ENCODE measurements at regions not wholly inside any gene's neighbourhood (a gene's known extent, or its start where the extent isn't known, plus 50 kb on each side); places are given as distances from the start of the nearest gene placed in this dataset.
A peak's percentile ranks its signal among the peaks of the same experiment; 100 is the strongest.

DNA sequence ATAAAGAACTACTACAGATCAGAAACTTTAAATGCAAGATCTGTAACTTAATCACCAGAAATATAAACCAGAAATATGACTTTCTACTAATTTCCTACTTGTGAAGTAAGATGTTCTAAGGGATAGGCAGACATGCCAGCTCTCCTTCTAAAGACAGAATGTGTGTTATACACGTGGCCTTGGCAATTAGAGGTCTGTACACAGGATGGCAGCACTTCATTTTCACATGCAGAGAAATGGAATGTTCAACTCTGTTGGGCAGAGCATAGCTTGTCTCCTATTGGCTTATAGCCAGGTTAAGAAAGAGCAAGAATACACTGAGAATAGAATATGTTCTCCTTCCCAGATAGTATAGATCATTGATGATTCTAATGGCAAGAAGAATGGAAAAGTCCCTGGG is 403.8 kb downstream of the DAD1 start:
- Histone ChIP-seq H2BK120ac (replicated peaks; ENCODE audit: low read depth, low read length) (no peak overlapping the region), H3K4me1 (replicated peaks in 1 of 4; ENCODE audit: control insufficient read depth in 3 of 4, insufficient read depth in 4 of 4, low read length in 3 of 4) (0 out of 7 replicates have a peak, but pooled peaks cover 0 to 2% (median 0%) of the 10 kb centered on the region in 4 experiments), H3K4ac (replicated peaks; ENCODE audit: insufficient read length, low read depth, low read length) (no peak overlapping the region), H2BK15ac (ENCODE audit: low read length) (no peak overlapping the region), H3K27me3 (replicated peaks in 1 of 4; ENCODE audit: control insufficient read depth in 3 of 4, extremely low read depth in 1 of 4, insufficient read depth in 3 of 4, low read length in 3 of 4) (no peaks in the 10 kb centered on the region), H4K8ac (ENCODE audit: extremely low read depth, insufficient read depth, low read length) (no peak overlapping the region), H4K91ac (replicated peaks; ENCODE audit: insufficient read length, low read length) (no peak overlapping the region), H3K4me3 (ENCODE audit: extremely low read depth in 1 of 4, insufficient read depth in 2 of 4, low read depth in 3 of 4, low read length in 4 of 4) (no peak overlapping the region), H3K56ac (replicated peaks; ENCODE audit: insufficient read length, low read depth, low read length) (no peak overlapping the region), H3K36me3 (ENCODE audit: control insufficient read depth in 2 of 4, insufficient read depth in 4 of 4, low read length in 3 of 4) (no peaks in the 10 kb centered on the region), H3K79me2 (ENCODE audit: control insufficient read depth in 1 of 2, insufficient read depth in 2 of 2, low read length in 2 of 2) (no peaks in the 10 kb centered on the region), H3K27ac (ENCODE audit: low read depth, low read length) (no peak overlapping the region), H3K79me1 (ENCODE audit: low read depth, low read length) (no peaks in the 10 kb centered on the region), H3K9ac (replicated peaks in 1 of 4; ENCODE audit: extremely low read depth in 1 of 4, low read depth in 3 of 4, low read length in 3 of 4) (no peak overlapping the region), H2BK20ac (ENCODE audit: low read length) (no peak overlapping the region), H3K23me2 (ENCODE audit: low read depth, low read length) (no peaks in the 10 kb centered on the region), H4K20me1 (replicated peaks in 1 of 2; ENCODE audit: control insufficient read depth in 1 of 2, insufficient read depth in 2 of 2, low read length in 2 of 2) (no peaks in the 10 kb centered on the region), H3K14ac (ENCODE audit: insufficient read length) (no peak overlapping the region), H2AFZ (ENCODE audit: low read length) (no peak overlapping the region), H2BK5ac (ENCODE audit: low read depth, low read length) (no peak overlapping the region), H4K5ac (ENCODE audit: insufficient read length, low read depth, low read length) (no peak overlapping the region), H3K4me2 (ENCODE audit: insufficient read depth in 1 of 2, low read depth in 2 of 2, low read length in 2 of 2) (no peak overlapping the region), H2AK5ac (ENCODE audit: low read depth, low read length) (no peak overlapping the region), H3K18ac (ENCODE audit: extremely low read depth, low read length) (no peak overlapping the region), H3K23ac (ENCODE audit: insufficient read length) (no peak overlapping the region), H2BK12ac (ENCODE audit: low read depth, low read length) (no peak overlapping the region), H3K9me3 (ENCODE audit: insufficient read depth in 2 of 2, low read depth in 1 of 2, low read length in 1 of 2) (no peaks in the 10 kb centered on the region)
- peak; percentile 8 to 18; a peak in 2 of 4 replicates for TF ChIP-seq RAD21 (IDR thresholded peaks at IDR 0.05 in 1 of 2, conservative IDR thresholded peaks at IDR 0.05 in 1 of 2; ENCODE audit: low read depth in 2 of 2, low read length in 2 of 2)
- TF ChIP-seq, protein P1, sequence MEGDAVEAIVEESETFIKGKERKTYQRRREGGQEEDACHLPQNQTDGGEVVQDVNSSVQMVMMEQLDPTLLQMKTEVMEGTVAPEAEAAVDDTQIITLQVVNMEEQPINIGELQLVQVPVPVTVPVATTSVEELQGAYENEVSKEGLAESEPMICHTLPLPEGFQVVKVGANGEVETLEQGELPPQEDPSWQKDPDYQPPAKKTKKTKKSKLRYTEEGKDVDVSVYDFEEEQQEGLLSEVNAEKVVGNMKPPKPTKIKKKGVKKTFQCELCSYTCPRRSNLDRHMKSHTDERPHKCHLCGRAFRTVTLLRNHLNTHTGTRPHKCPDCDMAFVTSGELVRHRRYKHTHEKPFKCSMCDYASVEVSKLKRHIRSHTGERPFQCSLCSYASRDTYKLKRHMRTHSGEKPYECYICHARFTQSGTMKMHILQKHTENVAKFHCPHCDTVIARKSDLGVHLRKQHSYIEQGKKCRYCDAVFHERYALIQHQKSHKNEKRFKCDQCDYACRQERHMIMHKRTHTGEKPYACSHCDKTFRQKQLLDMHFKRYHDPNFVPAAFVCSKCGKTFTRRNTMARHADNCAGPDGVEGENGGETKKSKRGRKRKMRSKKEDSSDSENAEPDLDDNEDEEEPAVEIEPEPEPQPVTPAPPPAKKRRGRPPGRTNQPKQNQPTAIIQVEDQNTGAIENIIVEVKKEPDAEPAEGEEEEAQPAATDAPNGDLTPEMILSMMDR (IDR thresholded peaks at IDR 0.05; ENCODE audit: control extremely low read depth in 1 of 3, insufficient read depth in 1 of 3, low read depth in 1 of 3, low read length in 3 of 3) = peak in 2 of 3 experiments; percentile 15 to 25; a peak in 2 of 4 replicates
- TF ChIP-seq MAFK (IDR thresholded peaks at IDR 0.05; ENCODE audit: low read depth, low read length) = no peak
- FAIRE-seq (no peak), DNase-seq (ENCODE audit: low read depth in 1 of 2, low spot score in 2 of 2) (no peak)
- ChIA-PET POLR2A (ENCODE audit: partially characterized antibody) (no interaction called here), CTCF (ENCODE audit: partially characterized antibody) (interaction anchor here (0.6 to 2.4 kb wide), 10 partner anchors 14 to 246 kb away, joined by 3 to 11 read pairs (median 5); no protein-coding TSS in a partner anchor)
- WGBS, 2 experiments (ENCODE audit: extremely low coverage in 1 of 2, insufficient coverage in 1 of 2, insufficient read length in 1 of 2, insufficient replicate concordance in 2 of 2, low coverage in 1 of 2, low lambda C conversion rate in 2 of 2, missing lambda C conversion rate in 1 of 2) = 77% methylated on average over 1 of the region's 1 CpG; no CpG with 5 or more reads in 1 of the 2 experiments
